Rectal smooth muscle tissue (tissue), 1 donor: ENCODE measurements at regions not wholly inside any gene's neighbourhood (a gene's known extent, or its start where the extent isn't known, plus 50 kb on each side); places are given as distances from the start of the nearest gene placed in this dataset.

Source experiments
- H3K27ac ChIP-seq: one replicate; pipeline ENCODE4 v1.7.0; 2013; ENCODE audit warnings: low read depth, low read length, inconsistent platforms
- H3K27me3 ChIP-seq: one replicate; pipeline ENCODE4 v1.7.0; 2013; ENCODE audit warnings: low read length; ENCODE audit not compliant: control insufficient read depth, insufficient read depth
- H3K36me3 ChIP-seq: one replicate; pipeline ENCODE4 v1.7.0; 2013; ENCODE audit warnings: low read length; ENCODE audit not compliant: control insufficient read depth, insufficient read depth
- H3K4me1 ChIP-seq: one replicate; pipeline ENCODE4 v1.7.0; 2013; ENCODE audit warnings: low read length; ENCODE audit not compliant: control insufficient read depth, insufficient read depth
- H3K4me3 ChIP-seq: one replicate; pipeline ENCODE4 v1.7.0; 2013; ENCODE audit warnings: low read length
- H3K9ac ChIP-seq: one replicate; pipeline ENCODE4 v1.7.0; 2013; ENCODE audit warnings: low read length

DNA sequence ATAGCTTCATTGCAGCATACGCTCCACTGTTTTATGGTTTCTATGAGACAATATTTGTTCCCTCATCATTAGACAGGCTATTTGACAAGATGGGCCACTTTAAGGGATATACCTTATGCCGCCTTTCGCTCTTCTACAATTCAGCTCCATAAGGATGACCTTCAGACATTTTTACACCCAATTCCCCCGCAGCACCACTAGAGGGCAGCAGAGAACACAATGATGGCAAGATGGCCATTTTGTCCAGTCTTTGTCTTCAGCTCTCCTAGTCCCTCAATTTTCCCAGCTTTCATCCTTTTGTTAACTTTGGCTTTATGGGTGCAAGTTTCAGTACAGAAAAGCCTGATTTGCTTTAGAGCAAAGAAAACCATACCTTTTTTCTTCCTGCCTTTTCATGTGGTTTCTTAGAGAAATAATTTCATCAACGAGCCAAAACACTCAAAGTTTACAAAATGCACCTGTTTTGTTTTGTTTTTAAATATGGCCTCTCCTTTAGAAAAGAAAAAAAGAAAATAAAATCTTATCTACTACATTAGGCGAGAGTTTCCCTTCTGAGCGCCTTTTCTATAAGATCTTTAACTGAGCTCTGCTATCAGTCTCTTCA lies 355.3 kb downstream of the TOX3 start:
- Histone ChIP-seq H3K36me3 (no peaks in the 10 kb centered on the region), H3K27ac (no peak overlapping the region), H3K9ac (no peak overlapping the region), H3K4me1 (no peaks in the 10 kb centered on the region), H3K4me3 (no peak overlapping the region), H3K27me3 (no peaks in the 10 kb centered on the region)

DNA sequence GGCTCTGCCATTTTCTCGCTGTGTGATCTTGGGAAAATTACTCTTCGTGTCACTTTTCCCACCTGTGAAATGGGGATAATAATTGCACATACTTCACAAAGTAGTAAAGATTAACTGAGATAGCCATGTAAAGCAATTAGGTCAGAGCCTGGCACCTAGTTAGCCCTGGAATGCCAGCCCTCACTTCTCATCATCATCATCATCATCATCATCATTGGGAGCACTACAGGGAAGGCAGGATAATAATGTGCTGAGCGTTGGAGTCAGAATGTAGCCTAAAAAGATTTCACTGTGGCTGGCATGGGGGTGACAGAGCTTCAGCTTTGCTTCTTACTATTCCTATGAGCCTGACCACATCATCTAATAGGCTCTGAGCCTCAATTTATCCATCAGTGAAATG lies 362.6 kb downstream of the TOX3 start:
- H3K27ac ChIP-seq: no peak overlapping the region
- no peaks in the 10 kb centered on the region for H3K4me1 ChIP-seq
- H3K4me3 ChIP-seq: no peak overlapping the region
- H3K36me3 ChIP-seq: no peaks in the 10 kb centered on the region
- H3K9ac ChIP-seq: no peak overlapping the region
- H3K27me3 ChIP-seq: no peaks in the 10 kb centered on the region

DNA sequence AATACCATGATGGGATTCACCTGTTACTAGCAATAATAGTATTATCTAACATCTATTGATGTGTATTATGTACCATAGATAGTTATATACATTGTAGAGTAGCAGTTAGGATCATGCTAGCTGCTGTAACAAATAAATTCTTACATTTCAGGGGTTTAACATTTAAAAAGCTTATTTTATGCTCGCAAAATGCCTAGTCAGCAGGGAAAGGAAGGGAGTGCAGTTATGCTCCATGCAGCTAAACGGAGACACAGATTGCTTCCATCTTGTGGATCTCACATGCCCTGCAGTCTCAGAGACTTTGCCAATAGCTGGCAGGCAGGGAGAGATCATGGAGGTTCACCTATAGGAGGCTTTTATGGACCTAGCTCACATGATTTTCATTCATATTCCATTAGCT lies 364.1 kb downstream of the TOX3 start:
- no peaks in the 10 kb centered on the region for H3K4me1 ChIP-seq
- no peaks in the 10 kb centered on the region for H3K36me3 ChIP-seq
- no peak overlapping the region for H3K27ac ChIP-seq
- H3K4me3 ChIP-seq: no peak overlapping the region
- no peak overlapping the region for H3K9ac ChIP-seq
- H3K27me3 ChIP-seq: no peaks in the 10 kb centered on the region

DNA sequence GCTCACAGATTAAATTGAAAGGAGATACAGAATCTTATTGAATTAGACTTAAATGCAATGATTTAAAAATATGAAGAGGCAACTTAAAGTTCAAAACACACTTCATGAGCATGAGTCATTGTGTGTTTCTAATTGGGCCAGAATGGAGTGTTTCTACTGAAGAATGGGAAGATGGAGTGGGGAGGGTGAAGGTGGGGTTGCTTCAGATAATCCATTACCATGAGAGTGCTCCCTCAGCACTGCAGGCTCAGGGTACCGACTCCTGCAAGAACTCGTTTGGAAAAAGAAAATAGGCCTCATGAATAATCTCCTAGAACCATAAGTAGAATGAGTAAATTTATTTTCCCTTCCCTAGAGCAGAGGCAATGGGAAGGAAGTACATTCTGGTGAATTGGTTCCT lies 372.8 kb downstream of the TOX3 start:
- H3K9ac ChIP-seq: no peak overlapping the region
- no peak overlapping the region for H3K27ac ChIP-seq
- H3K4me3 ChIP-seq: no peak overlapping the region
- no peaks in the 10 kb centered on the region for H3K4me1 ChIP-seq
- no peaks in the 10 kb centered on the region for H3K27me3 ChIP-seq
- no peaks in the 10 kb centered on the region for H3K36me3 ChIP-seq

DNA sequence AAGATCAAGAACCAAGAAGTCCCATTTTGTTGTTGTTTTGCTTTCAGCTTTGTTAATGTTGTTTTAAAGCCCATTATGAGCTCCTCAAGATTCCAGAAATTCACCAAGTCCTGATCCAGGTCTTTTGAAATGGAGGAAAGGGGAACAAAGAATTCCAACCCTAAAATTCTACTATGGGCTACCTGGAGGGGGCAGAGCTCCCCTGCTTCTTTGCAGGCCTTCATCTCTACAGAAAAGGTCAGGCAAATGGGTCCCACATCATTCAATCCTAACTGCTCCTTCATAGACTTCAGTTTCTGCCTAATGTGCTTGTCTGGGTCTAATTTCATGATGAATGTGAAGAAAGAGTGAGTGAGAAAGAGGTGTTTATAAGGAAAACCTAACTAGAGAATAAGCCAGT lies 375.5 kb downstream of the TOX3 start:
- Histone ChIP-seq H3K27ac (no peak overlapping the region), H3K4me1 (no peaks in the 10 kb centered on the region), H3K27me3 (no peaks in the 10 kb centered on the region), H3K4me3 (no peak overlapping the region), H3K36me3 (no peaks in the 10 kb centered on the region), H3K9ac (no peak overlapping the region)

DNA sequence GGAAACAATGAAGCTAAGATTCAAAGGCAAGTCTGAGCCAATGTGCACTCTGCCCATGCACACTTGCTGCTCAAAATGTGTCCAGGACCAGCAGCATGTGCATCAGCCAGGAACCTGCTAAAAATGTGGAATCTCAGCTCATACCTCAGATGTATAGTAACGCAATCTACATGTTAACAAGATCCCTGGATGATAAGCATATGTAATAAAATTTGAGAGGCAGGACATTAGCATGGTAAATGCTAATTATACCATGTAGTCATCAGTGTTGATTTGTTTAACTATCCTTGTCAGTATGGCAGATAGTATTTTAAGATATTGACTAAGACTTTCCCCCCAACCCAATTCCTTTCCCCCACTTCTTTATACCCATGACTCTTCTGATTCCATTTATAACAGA lies 379.6 kb downstream of the TOX3 start:
- Histone ChIP-seq H3K4me1 (no peaks in the 10 kb centered on the region), H3K36me3 (no peaks in the 10 kb centered on the region), H3K27ac (no peak overlapping the region), H3K9ac (no peak overlapping the region), H3K4me3 (no peak overlapping the region), H3K27me3 (no peaks in the 10 kb centered on the region)

DNA sequence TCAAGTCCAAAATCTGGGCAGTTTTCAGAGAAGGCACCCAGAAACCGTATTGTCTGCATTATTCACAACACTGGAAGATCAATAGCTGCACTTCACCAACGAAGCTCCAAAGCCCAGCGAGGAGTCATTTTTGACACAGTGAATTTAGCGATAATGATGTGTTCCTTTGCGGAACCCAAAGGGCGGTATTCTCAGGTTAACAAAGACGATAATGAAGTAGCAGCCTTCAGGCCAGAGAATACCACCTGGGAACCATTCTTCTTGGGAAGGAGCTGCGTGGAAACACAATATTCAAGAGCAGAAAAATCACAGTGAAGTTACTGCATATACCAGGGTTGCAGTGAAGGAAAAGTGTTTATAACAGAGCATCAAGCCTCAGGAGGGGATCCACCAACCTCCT lies 381.0 kb downstream of the TOX3 start:
- Histone ChIP-seq H3K4me1 (no peaks in the 10 kb centered on the region), H3K9ac (no peak overlapping the region), H3K27ac (no peak overlapping the region), H3K27me3 (no peaks in the 10 kb centered on the region), H3K36me3 (no peaks in the 10 kb centered on the region), H3K4me3 (no peak overlapping the region)

DNA sequence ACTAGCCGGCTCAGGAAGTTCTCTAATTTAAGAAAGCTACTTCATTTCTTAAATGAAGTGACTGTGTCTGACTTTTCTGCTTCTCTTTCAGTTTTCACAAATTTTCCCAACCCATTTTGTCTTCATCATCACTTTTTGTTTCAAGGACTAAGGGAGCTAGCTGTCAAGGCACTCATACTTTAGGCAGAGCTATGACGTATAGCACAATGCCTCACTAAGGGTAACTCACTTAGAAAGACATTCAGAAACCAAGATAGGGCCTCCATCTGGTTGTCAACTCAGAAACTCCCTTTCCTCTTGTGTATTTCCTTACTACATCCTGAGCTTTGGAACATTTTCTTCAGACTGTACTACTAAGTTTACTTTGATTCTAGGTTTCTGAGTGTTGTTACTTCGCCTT lies 397.9 kb downstream of the TOX3 start:
- no peak overlapping the region for H3K27ac ChIP-seq
- H3K4me3 ChIP-seq: no peak overlapping the region
- H3K27me3 ChIP-seq: no peaks in the 10 kb centered on the region
- no peaks in the 10 kb centered on the region for H3K4me1 ChIP-seq
- H3K9ac ChIP-seq: no peak overlapping the region
- no peaks in the 10 kb centered on the region for H3K36me3 ChIP-seq

DNA sequence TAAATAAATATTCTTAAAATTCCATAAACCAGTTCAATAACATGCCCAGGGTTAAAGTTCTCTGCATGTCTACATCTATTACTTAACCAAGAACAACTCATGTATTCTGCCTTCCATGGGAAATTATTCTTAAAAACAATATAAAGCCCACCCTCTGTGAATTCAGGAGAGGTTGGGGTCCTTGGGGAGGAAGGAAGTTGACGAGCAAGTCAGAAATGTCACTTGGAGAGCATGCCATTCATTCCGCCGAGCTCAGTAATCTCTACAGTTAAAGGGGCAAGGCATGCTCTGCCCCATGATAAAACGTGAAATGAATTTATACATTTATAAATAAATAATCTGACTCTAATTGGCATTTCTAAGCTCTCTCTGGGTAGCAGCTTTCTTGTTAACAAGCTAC lies 405.1 kb downstream of the TOX3 start:
- no peaks in the 10 kb centered on the region for H3K36me3 ChIP-seq
- no peak overlapping the region for H3K4me3 ChIP-seq
- no peaks in the 10 kb centered on the region for H3K4me1 ChIP-seq
- no peak overlapping the region for H3K27ac ChIP-seq
- H3K9ac ChIP-seq: no peak overlapping the region
- H3K27me3 ChIP-seq: no peaks in the 10 kb centered on the region

DNA sequence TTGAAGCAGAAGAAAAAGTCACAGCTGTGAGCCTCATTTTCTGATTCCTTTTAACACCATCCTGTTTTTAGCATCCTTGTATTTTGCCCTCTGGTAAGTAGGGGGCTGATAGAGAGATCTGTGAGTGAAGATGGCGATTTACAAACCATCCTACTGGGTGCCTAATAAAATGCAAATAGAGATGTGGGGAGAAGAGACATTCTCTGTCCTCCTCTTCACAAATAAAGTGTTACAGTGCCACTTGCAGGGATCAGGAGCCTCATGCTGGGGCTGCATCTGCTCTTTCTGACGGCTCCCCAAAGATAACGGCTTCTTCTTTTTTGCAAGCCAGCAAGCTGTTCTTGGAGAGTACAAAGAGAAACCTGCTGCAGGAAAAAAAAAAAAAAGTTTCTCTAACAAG lies 418.6 kb downstream of the TOX3 start:
- H3K4me1 ChIP-seq: no peaks in the 10 kb centered on the region
- no peak overlapping the region for H3K9ac ChIP-seq
- no peaks in the 10 kb centered on the region for H3K27me3 ChIP-seq
- H3K4me3 ChIP-seq: no peak overlapping the region
- H3K36me3 ChIP-seq: no peaks in the 10 kb centered on the region
- no peak overlapping the region for H3K27ac ChIP-seq

DNA sequence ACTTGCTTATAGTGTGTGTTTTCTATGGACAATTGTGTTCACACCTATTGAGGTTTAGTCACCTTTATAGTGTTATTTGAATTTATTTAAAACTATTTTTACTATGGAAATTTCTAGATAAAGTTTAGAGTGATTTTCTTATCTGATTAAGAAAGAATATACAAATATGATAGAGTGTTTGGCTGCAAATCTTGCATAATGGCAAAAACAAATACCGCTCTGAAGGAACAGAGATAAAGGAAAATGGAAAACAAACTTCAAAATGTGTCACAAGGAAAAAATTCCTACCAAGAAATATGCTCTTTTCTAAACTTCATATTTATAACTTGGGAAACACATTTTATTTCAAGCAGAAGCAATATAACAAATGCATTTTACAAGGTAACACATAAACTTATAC lies 423.1 kb downstream of the TOX3 start:
- no peak overlapping the region for H3K27ac ChIP-seq
- H3K4me1 ChIP-seq: no peaks in the 10 kb centered on the region
- H3K4me3 ChIP-seq: no peak overlapping the region
- H3K36me3 ChIP-seq: no peaks in the 10 kb centered on the region
- H3K9ac ChIP-seq: no peak overlapping the region
- H3K27me3 ChIP-seq: no peaks in the 10 kb centered on the region

DNA sequence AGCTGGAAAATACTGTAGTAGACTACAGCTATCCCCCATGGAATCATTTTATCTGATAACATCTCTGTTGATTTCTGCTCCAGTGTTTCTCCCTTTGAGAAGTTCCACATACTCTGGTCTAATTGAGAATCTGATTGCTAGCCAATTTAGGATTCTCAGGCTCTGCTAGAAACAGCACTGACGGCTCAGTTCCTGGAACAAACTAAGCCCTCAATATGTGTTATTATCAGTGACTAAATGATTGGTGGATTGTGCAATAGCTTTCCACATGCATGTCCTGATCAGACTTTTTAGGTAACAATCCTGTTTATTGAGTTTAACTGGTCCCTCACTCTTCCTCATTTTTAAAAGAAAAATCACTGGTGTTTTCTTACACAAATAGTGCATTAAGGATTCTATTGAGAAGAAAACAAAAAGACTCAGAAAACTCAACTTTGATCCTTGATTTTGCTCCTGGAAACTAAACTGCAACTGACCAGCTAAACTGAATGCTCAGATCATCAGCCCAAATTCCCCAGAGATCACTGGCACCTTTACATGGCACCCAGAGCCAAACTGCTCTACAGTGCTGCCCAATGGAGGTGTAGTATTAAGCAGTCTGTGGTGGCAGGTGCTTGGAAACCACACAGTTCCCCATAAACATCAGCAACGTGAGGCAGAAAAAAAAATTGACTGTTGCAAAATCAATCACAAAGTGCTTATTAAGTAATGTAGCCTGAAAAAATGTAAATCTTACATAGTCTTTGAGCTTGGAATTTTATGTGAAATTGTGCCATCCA lies 423.7 kb downstream of the TOX3 start:
- no peaks in the 10 kb centered on the region for H3K36me3 ChIP-seq
- no peak overlapping the region for H3K4me3 ChIP-seq
- no peaks in the 10 kb centered on the region for H3K4me1 ChIP-seq
- H3K27me3 ChIP-seq: no peaks in the 10 kb centered on the region
- no peak overlapping the region for H3K27ac ChIP-seq
- no peak overlapping the region for H3K9ac ChIP-seq

DNA sequence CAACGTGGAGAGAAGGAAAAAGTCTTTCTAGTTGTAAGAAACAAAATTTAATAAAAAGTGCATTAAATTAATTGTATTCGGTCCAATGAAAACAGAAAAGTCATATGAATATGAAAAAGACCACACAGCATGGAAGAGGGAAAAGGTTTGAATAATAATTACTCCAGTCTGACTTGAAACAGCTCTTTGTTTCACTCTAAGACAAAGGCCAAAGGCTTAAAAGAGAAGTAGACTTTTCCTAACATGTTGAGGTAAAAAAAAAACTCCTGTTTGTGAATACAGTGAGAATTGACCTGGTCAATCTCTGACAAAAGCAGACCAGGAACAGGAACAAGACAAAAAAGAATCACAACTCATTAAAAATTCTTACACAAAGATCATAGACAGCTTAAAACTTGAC lies 429.8 kb downstream of the TOX3 start:
- Histone ChIP-seq H3K27me3 (no peaks in the 10 kb centered on the region), H3K4me1 (no peaks in the 10 kb centered on the region), H3K27ac (no peak overlapping the region)

More for the DNA sequence above, 429.8 kb downstream of the TOX3 start:
- Histone ChIP-seq H3K4me3 (no peak overlapping the region), H3K9ac (no peak overlapping the region), H3K36me3 (no peaks in the 10 kb centered on the region)
